RPMI7951 (cell line): ENCODE measurements at regions not wholly inside any gene's neighbourhood (a gene's known extent, or its start where the extent isn't known, plus 50 kb on each side); places are given as distances from the start of the nearest gene placed in this dataset.
"Not testable (repeated sequence)": the region's sequence is repeated elsewhere in the genome, so short reads cannot be mapped to it uniquely, and the experiment has no call there.

Experiments
- DNase-seq: peaks from one replicate; pipeline ENCODE4 v3.0.0-alpha.2; 2012; ENCODE audit warnings: low read depth

GRCh38 chr10:53432035-53432434 lies 659.5 kb upstream of the MBL2 start:
- no peak for DNase-seq

- DNase-seq, result no peak
Observed at GRCh38 chr10:53430974-53431373, 658.4 kb upstream of the MBL2 start.

GRCh38 chr10:53430127-53430891 lies 657.7 kb upstream of the MBL2 start:
- DNase-seq, result no peak

GRCh38 chr10:53422223-53422888 lies 649.8 kb upstream of the MBL2 start:
- no peak for DNase-seq

GRCh38 chr10:53412651-53413050 lies 640.1 kb upstream of the MBL2 start:
- no peak for DNase-seq

GRCh38 chr10:53406532-53406931 lies 633.9 kb upstream of the MBL2 start:
- DNase-seq, result no peak

- no peak for DNase-seq
Observed at GRCh38 chr10:53403688-53404087, 631.1 kb upstream of the MBL2 start.

- DNase-seq, result no peak
Observed at GRCh38 chr10:53402594-53402993, 630.0 kb upstream of the MBL2 start.

GRCh38 chr10:53401536-53401935 lies 629.0 kb upstream of the MBL2 start:
- no peak for DNase-seq

GRCh38 chr10:53396876-53397275 lies 624.3 kb upstream of the MBL2 start:
- DNase-seq, result no peak

GRCh38 chr10:53395449-53395848 lies 622.9 kb upstream of the MBL2 start:
- no peak for DNase-seq

- no peak for DNase-seq
Observed at GRCh38 chr10:53387562-53387961, 615.0 kb upstream of the MBL2 start.

- DNase-seq, result no peak
Observed at GRCh38 chr10:53382543-53382942, 610.0 kb upstream of the MBL2 start.

GRCh38 chr10:53379956-53380355 lies 607.4 kb upstream of the MBL2 start:
- no peak for DNase-seq

GRCh38 chr10:53370347-53370746 lies 597.8 kb upstream of the MBL2 start:
- DNase-seq, result no peak

GRCh38 chr10:53361936-53362335 lies 589.4 kb upstream of the MBL2 start:
- DNase-seq, result no peak

GRCh38 chr10:53361281-53361680 lies 588.7 kb upstream of the MBL2 start:
- DNase-seq, result no peak

GRCh38 chr10:53358978-53359377 lies 586.4 kb upstream of the MBL2 start:
- not testable (repeated sequence) for DNase-seq

GRCh38 chr10:53358536-53358935 lies 586.0 kb upstream of the MBL2 start:
- DNase-seq, result no peak

GRCh38 chr10:53357587-53357986 lies 585.0 kb upstream of the MBL2 start:
- no peak for DNase-seq

- no peak for DNase-seq
Observed at GRCh38 chr10:53356616-53357349, 584.2 kb upstream of the MBL2 start.

GRCh38 chr10:53342531-53342930 lies 569.9 kb upstream of the MBL2 start:
- DNase-seq, result not testable (repeated sequence)

GRCh38 chr10:53338199-53338598 lies 565.6 kb upstream of the MBL2 start:
- DNase-seq, result not testable (repeated sequence)
